Activated CD8-positive, alpha-beta T cell treated with anti-CD3 and anti-CD28 coated beads for 36 hours (primary cell): ENCODE measurements at regions not wholly inside any gene's neighbourhood (a gene's known extent, or its start where the extent isn't known, plus 50 kb on each side); places are given as distances from the start of the nearest gene placed in this dataset.

Experiments used
- ATAC-seq: fragments of 200-7000 bp; cut with Tn5 transposase; one replicate; pipeline ENCODE4 v1.10.0; 2021; ENCODE audit warnings: mild to moderate bottlenecking, moderate library complexity
- CTCF ChIA-PET: fragments of 350-600 bp; sonication (Branson Sonifier 250); formaldehyde crosslinking; loops from one replicate; lab custom pipeline; 2021; ENCODE audit warnings: antibody characterized with exemption; lab: Charles Lee
- POLR2A ChIA-PET: fragments of 350-600 bp; sonication (Branson Sonifier 250); formaldehyde crosslinking; loops from one replicate; lab custom pipeline; 2021; ENCODE audit warnings: antibody characterized with exemption; lab: Charles Lee
- DNase-seq: peaks from one replicate; pipeline ENCODE4 v3.0.0-alpha.2; 2020
- H3K27ac Mint-ChIP-seq: one replicate; pipeline ENCODE4 v1.8.0; 2021; ENCODE audit warnings: mild to moderate bottlenecking, mixed read lengths
- H3K27me3 Mint-ChIP-seq: one replicate; pipeline ENCODE4 v1.8.0; 2021; ENCODE audit warnings: mixed read lengths
- H3K36me3 Mint-ChIP-seq: one replicate; pipeline ENCODE4 v1.8.0; 2021; ENCODE audit warnings: low read depth, mixed read lengths
- H3K4me1 Mint-ChIP-seq: one replicate; pipeline ENCODE4 v1.8.0; 2021; ENCODE audit warnings: low read depth, mixed read lengths
- H3K4me3 Mint-ChIP-seq: one replicate; pipeline ENCODE4 v1.8.0; 2021; ENCODE audit warnings: mild to moderate bottlenecking, moderate library complexity, mixed read lengths
- H3K9me3 Mint-ChIP-seq: one replicate; pipeline ENCODE4 v1.8.0; 2021; ENCODE audit warnings: mixed read lengths
- CTCF ChIP-seq: fragments of 200-600 bp; IDR thresholded peaks from one replicate; pipeline ENCODE4 v1.8.0; 2022; ENCODE audit warnings: antibody characterized with exemption, mild to moderate bottlenecking
- intact Hi-C: fragments of 100-400 bp; cut with micrococcal nuclease; formaldehyde crosslinking; loops from one replicate; pipeline ENCODE4 v1.10.0; 2022

- Mint-ChIP-seq H3K27me3 (no peaks in the 10 kb centered on the region), H3K9me3 (peaks cover 5% of the 10 kb centered on the region), H3K27ac (no peak overlapping the region), H3K4me1 (no peaks in the 10 kb centered on the region), H3K36me3 (no peaks in the 10 kb centered on the region), H3K4me3 (no peak overlapping the region)
- TF ChIP-seq CTCF, result no peak
- intact Hi-C loops, result no loop called here
- ATAC-seq, result no peak
- POLR2A ChIA-PET, result no interaction called here
- no peak for DNase-seq
- CTCF ChIA-PET, result no interaction called here
These were observed 307.5 kb upstream of the SLIT2 start for GRCh38 chr4:19944251-19944650.

GRCh38 chr4:19941434-19941833 lies 310.3 kb upstream of the SLIT2 start:
- peaks cover 5% of the 10 kb centered on the region for H3K9me3 Mint-ChIP-seq
- ChIA-PET POLR2A (no interaction called here), CTCF (no interaction called here)
- H3K27me3 Mint-ChIP-seq, result no peaks in the 10 kb centered on the region
- intact Hi-C loops, result no loop called here
- no peak for ATAC-seq
- no peak overlapping the region for H3K4me3 Mint-ChIP-seq
- no peak for TF ChIP-seq CTCF
- H3K27ac Mint-ChIP-seq, result no peak overlapping the region
- H3K36me3 Mint-ChIP-seq, result no peaks in the 10 kb centered on the region
- no peaks in the 10 kb centered on the region for H3K4me1 Mint-ChIP-seq
- no peak for DNase-seq

GRCh38 chr4:19940861-19941260 lies 310.8 kb upstream of the SLIT2 start:
- no peaks in the 10 kb centered on the region for H3K36me3 Mint-ChIP-seq
- peaks cover 6% of the 10 kb centered on the region for H3K9me3 Mint-ChIP-seq
- intact Hi-C loops, result no loop called here
- no peak overlapping the region for H3K4me3 Mint-ChIP-seq
- no peak for TF ChIP-seq CTCF
- ChIA-PET CTCF (no interaction called here), POLR2A (no interaction called here)
- no peak for ATAC-seq
- DNase-seq, result no peak
- H3K27me3 Mint-ChIP-seq, result no peaks in the 10 kb centered on the region
- H3K27ac Mint-ChIP-seq, result no peak overlapping the region
- no peaks in the 10 kb centered on the region for H3K4me1 Mint-ChIP-seq

- Mint-ChIP-seq H3K27me3 (no peaks in the 10 kb centered on the region), H3K36me3 (no peaks in the 10 kb centered on the region), H3K4me1 (no peaks in the 10 kb centered on the region), H3K4me3 (no peak overlapping the region), H3K27ac (no peak overlapping the region), H3K9me3 (peaks cover 10% of the 10 kb centered on the region)
- ATAC-seq (no peak), DNase-seq (no peak)
- no peak for TF ChIP-seq CTCF
- POLR2A ChIA-PET, result no interaction called here
- intact Hi-C loops, result no loop called here
- CTCF ChIA-PET, result no interaction called here
These were observed 315.2 kb upstream of the SLIT2 start for GRCh38 chr4:19936476-19936875.

GRCh38 chr4:19930742-19931141 lies 321.0 kb upstream of the SLIT2 start:
- Mint-ChIP-seq H3K4me1 (no peaks in the 10 kb centered on the region), H3K27me3 (no peaks in the 10 kb centered on the region), H3K36me3 (no peaks in the 10 kb centered on the region), H3K4me3 (no peak overlapping the region), H3K9me3 (peaks cover 9% of the 10 kb centered on the region), H3K27ac (no peak overlapping the region)
- DNase-seq, result no peak
- intact Hi-C loops, result no loop called here
- ChIA-PET CTCF (no interaction called here), POLR2A (no interaction called here)
- no peak for TF ChIP-seq CTCF
- no peak for ATAC-seq
